ENCODE measurements at regions not wholly inside any gene's neighbourhood (a gene's known extent, or its start where the extent isn't known, plus 50 kb on each side); places are given as distances from the start of the nearest gene placed in this dataset.

- Histone ChIP-seq H3K9me3 (no peaks in the 10 kb centered on the region), H3K27me3 (no peaks in the 10 kb centered on the region), H3K4me3 (no peak overlapping the region), H3K4me1 (peaks cover 0 to 8% (median 0%) of the 10 kb centered on the region in 9 donors), H3K36me3 (no peaks in the 10 kb centered on the region), H3K27ac (no peak overlapping the region)
- WGBS, 2 donors, result 58 to 64% methylated on average over 9 of the region's 9 CpGs
- no peak for TF ChIP-seq CTCF (IDR thresholded peaks at IDR 0.05)
- DNase-seq (no peak), ATAC-seq (peak in 4 of 8 donors; percentile 16 to 64 (median 44))
- intact Hi-C loops (cut with DNase I), result no loop called here
These were observed 245.0 kb upstream of the PELI2 start for GRCh38 chr14:55873169-55873568.

DNA sequence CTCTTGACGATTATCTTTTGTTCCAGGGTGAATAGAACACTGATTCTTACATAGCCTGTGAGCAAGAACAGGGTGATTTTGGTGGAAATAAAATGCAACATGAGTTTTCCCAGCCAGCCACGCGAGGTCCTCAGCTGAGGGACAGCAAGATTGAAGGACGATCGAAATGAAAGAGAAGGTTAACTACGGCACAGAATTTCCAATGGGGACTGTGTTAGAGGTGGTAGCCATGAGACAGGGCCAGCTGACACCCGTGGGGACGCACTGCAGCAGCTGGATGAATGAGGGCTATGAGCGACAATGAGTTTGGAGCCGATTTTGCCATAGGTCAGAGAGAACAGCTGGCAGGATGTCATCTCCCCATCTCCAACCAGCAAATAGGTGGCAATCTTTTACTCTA lies 243.4 kb upstream of the PELI2 start:
- DNase-seq (no peak), ATAC-seq (peak in 3 of 8 donors; percentile 21 to 24 (median 24))
- WGBS, 2 donors, result 61 to 66% methylated on average over 10 of the region's 10 CpGs
- Histone ChIP-seq H3K27me3 (peaks cover 0 to 8% (median 0%) of the 10 kb centered on the region in 7 donors), H3K27ac (no peak overlapping the region), H3K4me1 (peaks cover 0 to 8% (median 0%) of the 10 kb centered on the region in 9 donors), H3K9me3 (no peaks in the 10 kb centered on the region), H3K36me3 (no peaks in the 10 kb centered on the region), H3K4me3 (peak overlapping the region in 1 of 10 donors; percentile 21)
- intact Hi-C loops (cut with DNase I), result no loop called here
- peak in 1 of 9 donors; percentile 9 for TF ChIP-seq CTCF (IDR thresholded peaks at IDR 0.05)

DNA sequence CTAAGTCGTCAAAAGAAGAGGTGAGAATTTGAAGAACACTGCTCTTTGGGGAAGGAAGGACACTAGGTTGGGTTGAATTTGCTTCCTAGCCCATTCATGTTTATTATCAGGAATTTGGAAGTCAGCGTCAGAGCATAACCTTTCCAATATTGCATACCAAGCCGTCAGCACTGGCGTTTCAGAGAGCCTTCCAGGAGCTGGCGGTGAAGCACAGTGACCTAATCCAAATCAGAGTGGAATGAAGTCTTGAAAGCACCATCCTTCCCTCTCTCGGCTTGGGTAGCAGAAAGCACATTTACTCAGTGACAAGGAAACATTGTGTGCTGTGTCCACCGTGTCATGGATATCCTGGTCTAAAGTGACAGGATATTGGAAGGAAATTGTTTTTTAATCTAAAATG lies 240.3 kb upstream of the PELI2 start:
- WGBS, 2 donors, result 30 to 34% methylated on average over 7 of the region's 7 CpGs
- Histone ChIP-seq H3K4me1 (peaks cover 0 to 8% (median 0%) of the 10 kb centered on the region in 9 donors), H3K9me3 (no peaks in the 10 kb centered on the region), H3K36me3 (no peaks in the 10 kb centered on the region), H3K27me3 (peaks cover 0 to 12% (median 0%) of the 10 kb centered on the region in 7 donors), H3K4me3 (no peak overlapping the region), H3K27ac (no peak overlapping the region)
- ATAC-seq, result peak in 7 of 8 donors; percentile 33 to 84 (median 55)
- intact Hi-C loops (cut with DNase I), result no loop called here
- no peak for DNase-seq
- TF ChIP-seq CTCF (IDR thresholded peaks at IDR 0.05), result no peak

- Histone ChIP-seq H3K4me3 (no peak overlapping the region), H3K27ac (no peak overlapping the region), H3K27me3 (peaks cover 0 to 12% (median 0%) of the 10 kb centered on the region in 7 donors), H3K9me3 (no peaks in the 10 kb centered on the region), H3K4me1 (peaks cover 0 to 8% (median 0%) of the 10 kb centered on the region in 9 donors), H3K36me3 (no peaks in the 10 kb centered on the region)
- TF ChIP-seq CTCF (IDR thresholded peaks at IDR 0.05), result no peak
- ATAC-seq (peak in 1 of 8 donors; percentile 20), DNase-seq (no peak)
- 68 to 77% methylated on average over 6 of the region's 6 CpGs for WGBS, 2 donors
- intact Hi-C loops (cut with DNase I), result no loop called here
These were observed 236.5 kb upstream of the PELI2 start for GRCh38 chr14:55881577-55882241.
